BJ (cell line): ENCODE measurements at regions not wholly inside any gene's neighbourhood (a gene's known extent, or its start where the extent isn't known, plus 50 kb on each side); places are given as distances from the start of the nearest gene placed in this dataset.

ENCODE experiments used
- CTCF ChIA-PET: fragments of 350-600 bp; formaldehyde crosslinking; extraction: SDS; loops from one replicate; lab custom pipeline; 2021; ENCODE audit warnings: antibody characterized with exemption, inconsistent platforms; lab: Yijun Ruan, JAX
- POLR2A ChIA-PET: fragments of 300-600 bp; sonication (Branson Sonifier 250); formaldehyde crosslinking; extraction: SDS; loops from one replicate; lab custom pipeline; 2021; ENCODE audit warnings: antibody characterized with exemption; lab: Charles Lee
- DNase-seq: peaks from one replicate; pipeline ENCODE4 v3.0.0-alpha.2; 2011; ENCODE audit warnings: low read depth
- H3K27me3 ChIP-seq: 2 replicates; pipeline ENCODE4 v1.6.0; 2011; ENCODE audit warnings: low read length; ENCODE audit not compliant: control insufficient read depth, insufficient read depth
- H3K36me3 ChIP-seq: 2 replicates; pipeline ENCODE4 v1.5.1; 2011; ENCODE audit warnings: low read length; ENCODE audit not compliant: control insufficient read depth, insufficient read depth
- H3K4me3 ChIP-seq: 2 replicates; pipeline ENCODE4 v1.5.1; 2011; ENCODE audit warnings: low read depth, mild to moderate bottlenecking, control low read depth, low read length
- TF ChIP-seq, protein P1 (sequence below): IDR thresholded peaks from 2 replicates; pipeline ENCODE4 v1.5.1; 2011; ENCODE audit warnings: low read depth, mild to moderate bottlenecking, control low read depth, inconsistent platforms, low read length, moderate library complexity; ENCODE audit not compliant: insufficient read depth

DNA sequence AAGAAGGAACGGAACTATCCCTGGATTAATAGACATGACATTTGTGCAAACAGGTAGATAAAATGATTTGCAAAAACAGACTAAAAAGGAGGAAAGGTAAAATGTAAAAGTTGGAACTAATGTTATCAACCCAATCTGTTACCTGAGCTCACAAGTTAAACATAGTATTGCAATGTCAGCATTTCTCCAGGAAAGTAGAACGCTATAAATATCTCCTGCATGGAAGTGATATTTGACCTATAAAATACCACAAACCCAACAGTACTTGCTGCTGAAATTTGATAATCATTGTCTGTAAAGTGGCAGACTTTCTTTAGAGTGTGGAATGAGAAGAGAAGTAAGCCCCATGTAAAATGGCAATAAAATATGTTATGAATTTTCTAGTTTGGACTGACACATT lies 1435.7 kb downstream of the LRFN5 start:
- H3K27me3 ChIP-seq, result no peaks in the 10 kb centered on the region
- H3K36me3 ChIP-seq, result no peaks in the 10 kb centered on the region
- H3K4me3 ChIP-seq, result no peak overlapping the region
- no peak for DNase-seq
- TF ChIP-seq, protein P1, sequence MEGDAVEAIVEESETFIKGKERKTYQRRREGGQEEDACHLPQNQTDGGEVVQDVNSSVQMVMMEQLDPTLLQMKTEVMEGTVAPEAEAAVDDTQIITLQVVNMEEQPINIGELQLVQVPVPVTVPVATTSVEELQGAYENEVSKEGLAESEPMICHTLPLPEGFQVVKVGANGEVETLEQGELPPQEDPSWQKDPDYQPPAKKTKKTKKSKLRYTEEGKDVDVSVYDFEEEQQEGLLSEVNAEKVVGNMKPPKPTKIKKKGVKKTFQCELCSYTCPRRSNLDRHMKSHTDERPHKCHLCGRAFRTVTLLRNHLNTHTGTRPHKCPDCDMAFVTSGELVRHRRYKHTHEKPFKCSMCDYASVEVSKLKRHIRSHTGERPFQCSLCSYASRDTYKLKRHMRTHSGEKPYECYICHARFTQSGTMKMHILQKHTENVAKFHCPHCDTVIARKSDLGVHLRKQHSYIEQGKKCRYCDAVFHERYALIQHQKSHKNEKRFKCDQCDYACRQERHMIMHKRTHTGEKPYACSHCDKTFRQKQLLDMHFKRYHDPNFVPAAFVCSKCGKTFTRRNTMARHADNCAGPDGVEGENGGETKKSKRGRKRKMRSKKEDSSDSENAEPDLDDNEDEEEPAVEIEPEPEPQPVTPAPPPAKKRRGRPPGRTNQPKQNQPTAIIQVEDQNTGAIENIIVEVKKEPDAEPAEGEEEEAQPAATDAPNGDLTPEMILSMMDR, result no peak
- CTCF ChIA-PET, result no interaction called here
- POLR2A ChIA-PET, result no interaction called here

DNA sequence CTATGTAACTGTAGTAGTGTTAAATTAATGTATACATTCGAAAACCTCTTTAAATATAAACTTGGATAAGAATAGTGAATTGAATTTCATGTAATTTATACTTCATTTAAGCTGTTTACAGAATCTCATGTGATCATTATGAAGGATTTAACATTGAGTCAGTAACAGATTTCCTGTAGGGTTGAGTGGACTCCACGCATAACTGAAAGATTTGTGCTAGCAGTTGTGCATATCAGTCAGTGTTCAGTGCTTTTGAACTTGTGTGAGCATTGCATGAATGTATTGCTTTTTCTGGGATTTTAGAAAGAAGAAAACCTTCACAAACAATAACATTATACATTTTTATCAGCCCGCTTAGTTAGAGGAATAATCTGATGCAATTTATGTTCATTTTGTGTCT lies 1435.3 kb downstream of the LRFN5 start:
- no peak for DNase-seq
- Histone ChIP-seq H3K4me3 (no peak overlapping the region), H3K27me3 (no peaks in the 10 kb centered on the region), H3K36me3 (no peaks in the 10 kb centered on the region)
- TF ChIP-seq, protein P1, result no peak
- POLR2A ChIA-PET, result no interaction called here
- CTCF ChIA-PET, result no interaction called here

DNA sequence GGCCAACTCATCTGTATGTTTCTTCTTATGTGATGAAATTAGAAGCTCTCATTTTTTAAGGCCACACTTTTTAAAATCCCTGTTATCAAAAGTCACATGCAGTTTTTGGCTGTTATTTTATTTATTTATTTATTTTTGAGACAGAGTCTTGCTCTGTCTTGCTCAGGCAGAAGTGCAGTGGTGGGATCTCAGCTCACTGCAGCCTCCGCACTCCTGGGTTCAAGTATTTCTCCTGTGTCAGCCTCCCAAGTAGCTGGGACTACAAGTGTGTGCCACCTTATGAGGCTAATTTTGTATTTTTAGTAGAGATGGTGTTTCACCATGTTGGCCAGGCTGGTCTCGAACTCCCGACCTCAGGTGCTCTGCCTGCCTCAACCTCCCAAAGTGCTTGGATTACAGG lies 1434.5 kb downstream of the LRFN5 start:
- ChIA-PET CTCF (no interaction called here), POLR2A (no interaction called here)
- TF ChIP-seq, protein P1, result no peak
- Histone ChIP-seq H3K27me3 (no peaks in the 10 kb centered on the region), H3K36me3 (no peaks in the 10 kb centered on the region), H3K4me3 (no peak overlapping the region)
- DNase-seq, result no peak

DNA sequence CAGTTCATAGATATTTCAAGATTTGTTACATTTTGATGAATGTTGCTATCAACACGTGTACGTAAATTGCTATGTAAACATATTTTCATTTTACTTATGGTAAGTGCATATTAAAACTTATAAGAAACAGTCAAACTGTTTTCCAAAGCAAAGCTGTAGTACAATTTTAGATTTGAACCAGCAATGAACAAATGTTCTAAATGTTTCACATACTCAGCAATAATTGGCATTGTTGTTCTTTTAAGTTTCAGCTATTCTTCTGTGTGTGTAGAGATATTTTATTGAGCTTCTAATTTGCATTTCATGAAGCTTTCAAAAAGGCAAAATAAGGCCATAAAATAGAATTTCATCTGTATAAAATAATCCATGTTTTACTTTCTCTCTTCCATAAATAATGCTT lies 1433.2 kb downstream of the LRFN5 start:
- H3K27me3 ChIP-seq, result no peaks in the 10 kb centered on the region
- no peak for DNase-seq
- TF ChIP-seq, protein P1, result no peak
- no peaks in the 10 kb centered on the region for H3K36me3 ChIP-seq
- ChIA-PET POLR2A (no interaction called here), CTCF (interaction anchor here (0.6 kb wide), 1 partner anchor 735 kb away, joined by 4 read pairs; no protein-coding TSS in a partner anchor)
- no peak overlapping the region for H3K4me3 ChIP-seq

DNA sequence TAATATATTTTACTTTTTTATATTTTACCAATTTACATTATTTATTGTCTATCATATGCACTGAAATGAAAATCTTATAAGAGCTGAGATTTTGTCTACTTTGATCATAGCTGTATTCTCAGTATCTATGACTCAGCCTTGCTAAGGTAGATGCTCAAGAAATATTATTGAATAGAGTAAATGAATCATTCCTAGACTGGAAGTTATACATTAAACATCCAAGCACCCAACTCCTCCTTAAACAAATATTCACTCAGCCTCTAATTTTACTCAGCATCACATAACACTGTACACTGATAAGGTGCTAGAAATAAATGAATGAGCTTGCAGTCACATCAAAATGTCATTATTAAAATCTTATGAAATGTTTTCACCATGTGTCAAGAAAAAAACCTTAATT lies 1424.9 kb downstream of the LRFN5 start:
- no peaks in the 10 kb centered on the region for H3K36me3 ChIP-seq
- ChIA-PET POLR2A (no interaction called here), CTCF (no interaction called here)
- DNase-seq, result no peak
- no peak overlapping the region for H3K4me3 ChIP-seq
- no peaks in the 10 kb centered on the region for H3K27me3 ChIP-seq
- TF ChIP-seq, protein P1, result no peak
